ENCODE measurements at regions not wholly inside any gene's neighbourhood (a gene's known extent, or its start where the extent isn't known, plus 50 kb on each side); places are given as distances from the start of the nearest gene placed in this dataset.

- TF ChIP-seq EZH2 (IDR thresholded peaks at IDR 0.05) (no peak), POLR2AphosphoS5 (IDR thresholded peaks at IDR 0.05; ENCODE audit: borderline replicate concordance, low read depth, low read length) (no peak)
These were observed 459.9 kb downstream of the ADGRL2 start for GRCh38 chr1:82260666-82261065.

Measured in SK-N-MC (cell line).